GM12878 (cell line): ENCODE measurements at regions not wholly inside any gene's neighbourhood (a gene's known extent, or its start where the extent isn't known, plus 50 kb on each side); places are given as distances from the start of the nearest gene placed in this dataset.

Experiments
- ATAC-seq: fragments of 200-7000 bp; cut with Tn5 transposase; 3 replicates; pipeline ENCODE4 v1.9.1; 2020; ENCODE audit warnings: mild to moderate bottlenecking, moderate library complexity
- BruUV-seq: library from RNA; stranded (reverse); fragments of 400-500 nt; replicated peaks from 2 replicates; lab custom pipeline; 2021; lab: Mats Ljungman, UMichigan
- CTCF ChIA-PET: fragments of 300-600 bp; sonication (Branson Sonifier 250); formaldehyde crosslinking; extraction: SDS; loops from one replicate; lab custom pipeline; 2021; ENCODE audit warnings: inconsistent platforms; lab: Yijun Ruan, JAX
- POLR2A ChIA-PET: fragments of 350-600 bp; formaldehyde crosslinking; extraction: SDS; loops from one replicate; lab custom pipeline; 2021; ENCODE audit warnings: inconsistent platforms; lab: Charles Lee
- RAD21 ChIA-PET: fragments of 300-600 bp; sonication (Branson Sonifier 250); formaldehyde crosslinking; loops from one replicate; lab custom pipeline; 2023; ENCODE audit warnings: antibody characterized with exemption; ENCODE audit not compliant: unreplicated experiment; lab: Charles Lee
- SMC1A ChIA-PET: fragments of 300-600 bp; sonication (Branson Sonifier 250); formaldehyde crosslinking; loops from one replicate; lab custom pipeline; 2023; ENCODE audit not compliant: unreplicated experiment, uncharacterized antibody; lab: Charles Lee
- DNase-seq: peaks from one replicate; pipeline ENCODE4 v3.0.0-alpha.2; 2011; ENCODE audit warnings: low read depth, low spot score
- FAIRE-seq: peaks from 3 replicates; lab custom pipeline; 2011; peaks lifted over from hg19 to GRCh38; lab: Jason Lieb, UNC
- H2AFZ ChIP-seq: 2 replicates; pipeline ENCODE4 v1.6.0; 2011; ENCODE audit warnings: low read depth, low read length, control low read depth; ENCODE audit not compliant: control insufficient read depth
- H3K27ac ChIP-seq: 2 replicates; pipeline ENCODE4 v1.5.1; 2011; ENCODE audit warnings: control low read depth; ENCODE audit not compliant: control insufficient read depth, insufficient read depth
- H3K27me3 ChIP-seq, 2 experiments: replicated peaks in 1 of 2; 2 replicates each; pipeline versions ENCODE4 v1.6.0 to v1.6.1; 2011; ENCODE audit warnings: low read length in 1 of 2; ENCODE audit not compliant: control insufficient read depth in 2 of 2, insufficient read depth in 2 of 2
- H3K36me3 ChIP-seq, 2 experiments: 2 replicates each; pipeline ENCODE4 v1.5.1; 2011; ENCODE audit warnings: low read length in 1 of 2; ENCODE audit not compliant: control insufficient read depth in 2 of 2, insufficient read depth in 2 of 2
- H3K4me1 ChIP-seq: 2 replicates; pipeline ENCODE4 v1.6.1; 2011; ENCODE audit warnings: mild to moderate bottlenecking, low read length, moderate library complexity, mixed read lengths; ENCODE audit not compliant: control insufficient read depth, insufficient read depth
- H3K4me2 ChIP-seq: 2 replicates; pipeline ENCODE4 v1.6.0; 2011; ENCODE audit warnings: control low read depth; ENCODE audit not compliant: control insufficient read depth, insufficient read depth
- H3K4me3 ChIP-seq: fragments of 200-600 bp; sonication (generic); 2 replicates; pipeline ENCODE4 v1.5.1; 2016
- H3K79me2 ChIP-seq: 2 replicates; pipeline ENCODE4 v1.6.0; 2011; ENCODE audit warnings: low read length; ENCODE audit not compliant: control insufficient read depth, insufficient read depth
- H3K9ac ChIP-seq: 2 replicates; pipeline ENCODE4 v1.8.0; 2011; ENCODE audit warnings: low read length, control low read depth, mixed read lengths; ENCODE audit not compliant: control insufficient read depth, insufficient read depth
- H3K9me3 ChIP-seq: replicated peaks from 3 replicates; pipeline ENCODE4 v1.5.1; 2011; ENCODE audit warnings: mild to moderate bottlenecking, low read length; ENCODE audit not compliant: control insufficient read depth, insufficient read depth
- H4K20me1 ChIP-seq: 2 replicates; pipeline ENCODE4 v1.6.0; 2011; ENCODE audit not compliant: control insufficient read depth, insufficient read depth
- CEBPZ ChIP-seq: fragments of 150-350 bp; IDR thresholded peaks from 2 replicates; pipeline ENCODE4 v1.6.1; 2016; ENCODE audit warnings: low read depth, low read length
- ETV6 ChIP-seq, 2 experiments: fragments of 450-650 bp in 1 of 2; IDR thresholded peaks in 1 of 2; conservative IDR thresholded peaks in 1 of 2; 2 replicates each; pipeline ENCODE4 v1.6.1; 2014; ENCODE audit warnings: antibody characterized with exemption in 1 of 2, borderline replicate concordance in 1 of 2, low read depth in 1 of 2, mild to moderate bottlenecking in 1 of 2, moderate library complexity in 1 of 2
- RELB ChIP-seq: fragments of 450-650 bp; IDR thresholded peaks from 2 replicates; pipeline ENCODE4 v1.6.1; 2017; ENCODE audit warnings: low read depth, mild to moderate bottlenecking, moderate library complexity
- SIN3A ChIP-seq: IDR thresholded peaks from 2 replicates; pipeline ENCODE4 v1.6.1; 2012; ENCODE audit warnings: low read depth, low read length, improper control_type of control experiment
- YBX1 ChIP-seq: fragments of 450-650 bp; IDR thresholded peaks from 2 replicates; pipeline ENCODE4 v1.6.1; 2016; ENCODE audit warnings: antibody characterized with exemption
- WGBS: methylation state at CpG from one replicate; pipeline ENCODE4 v1.1.6; 2016; ENCODE audit warnings: low lambda C conversion rate; ENCODE audit not compliant: insufficient replicate concordance, insufficient coverage; ENCODE audit errors: missing lambda C conversion rate; 5-methylcytosine and 5-hydroxymethylcytosine counted together
- in situ Hi-C: fragments of 300-500 bp; cut with MboI; formaldehyde crosslinking; loops from 9 replicates; pipeline ENCODE4 v1.14.3; 2018; ENCODE audit warnings: mixed read lengths
- intact Hi-C: fragments of 100-400 bp; cut with micrococcal nuclease; formaldehyde crosslinking; loops from one replicate; pipeline ENCODE4 v1.14.2; 2022; ENCODE audit not compliant: unreplicated experiment

- Histone ChIP-seq H3K36me3 (no peaks in the 10 kb centered on the region), H3K4me2 (no peak overlapping the region), H3K4me3 (no peak overlapping the region), H3K27ac (no peak overlapping the region), H3K79me2 (no peaks in the 10 kb centered on the region), H3K4me1 (no peaks in the 10 kb centered on the region), H3K9me3 (no peaks in the 10 kb centered on the region), H3K9ac (no peak overlapping the region), H3K27me3 (no peaks in the 10 kb centered on the region), H4K20me1 (no peaks in the 10 kb centered on the region), H2AFZ (no peak overlapping the region)
- ChIA-PET SMC1A (interaction anchor here (0.9 kb wide), 1 partner anchor 14 kb away, joined by 3 read pairs; no protein-coding TSS in a partner anchor), CTCF (no interaction called here), POLR2A (no interaction called here), RAD21 (no interaction called here)
- TF ChIP-seq ETV6 (conservative IDR thresholded peaks at IDR 0.05 in 1 of 2, IDR thresholded peaks at IDR 0.05 in 1 of 2; ENCODE audit: borderline replicate concordance in 1 of 2, low read depth in 1 of 2) (no peak), SIN3A (no peak), YBX1 (no peak), CEBPZ (no peak), RELB (no peak)
- no peak for DNase-seq
- intact Hi-C loops (no loop called here), in situ Hi-C loops (no loop called here)
- ATAC-seq: no peak
- no peak for FAIRE-seq
- WGBS: 33% methylated on average over 1 of the region's 1 CpG
- BruUV-seq: no TSS peak
These were observed 616.0 kb downstream of the KIF4B start for GRCh38 chr5:155629597-155629996.
